Stimulated activated CD4-positive, alpha-beta T cell treated with anti-CD3 and anti-CD28 coated beads, Interleukin-12 subunit alpha, Interleukin-12 subunit beta, amount 100 ng/mL, for 4 hours (primary cell): ENCODE measurements at regions not wholly inside any gene's neighbourhood (a gene's known extent, or its start where the extent isn't known, plus 50 kb on each side); places are given as distances from the start of the nearest gene placed in this dataset.
"Not testable (repeated sequence)": the region's sequence is repeated elsewhere in the genome, so short reads cannot be mapped to it uniquely, and the experiment has no call there.

Experiments used
- DNase-seq: peaks from one replicate; pipeline ENCODE4 v3.0.0-alpha.2; 2020

DNA sequence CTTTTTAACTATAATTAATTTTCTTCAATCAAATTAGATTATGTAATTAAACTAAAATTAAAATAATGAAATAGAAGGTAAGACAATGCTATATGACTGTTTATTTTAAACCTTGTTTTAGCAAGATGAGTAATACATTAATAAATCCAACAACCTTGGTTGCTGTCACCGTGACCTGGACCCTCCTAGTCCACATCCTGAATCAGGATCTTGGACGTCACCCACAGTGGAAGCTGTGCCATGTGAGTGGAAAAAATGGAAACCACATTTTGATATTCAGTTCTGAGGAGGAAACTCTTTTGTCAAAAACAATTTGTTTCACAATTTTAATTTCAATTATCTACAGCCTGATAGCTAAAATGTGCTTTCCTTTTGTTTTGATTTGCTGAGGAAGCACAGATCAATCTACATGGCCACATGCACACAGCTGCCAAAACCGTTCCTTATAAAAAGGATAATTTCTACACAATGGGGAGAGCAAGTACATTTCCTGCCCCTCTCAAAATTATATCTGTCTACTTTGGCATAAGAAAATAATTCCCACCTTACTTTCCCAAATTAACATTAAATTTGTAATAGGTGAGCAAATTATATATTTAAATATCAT is 255.5 kb downstream of the RASSF9 start:
- DNase-seq, result no peak

DNA sequence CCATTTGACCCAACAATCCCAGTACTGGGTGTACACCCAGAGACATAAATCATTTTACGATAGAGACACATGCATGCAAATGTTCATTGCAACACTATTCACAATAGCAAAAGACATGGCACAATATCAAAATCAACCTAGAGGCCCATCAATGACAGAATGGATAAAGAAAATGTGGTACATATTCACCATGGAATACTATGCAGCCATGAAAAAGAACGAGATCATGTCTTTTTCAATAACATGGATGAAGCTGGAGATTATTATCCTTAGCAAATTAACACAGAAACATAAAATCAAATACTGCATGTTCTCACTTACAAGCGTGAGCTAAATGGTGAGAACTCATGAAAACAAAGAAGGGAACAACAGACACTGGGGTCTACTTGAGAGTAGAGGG is 249.1 kb downstream of the RASSF9 start:
- DNase-seq, result no peak

DNA sequence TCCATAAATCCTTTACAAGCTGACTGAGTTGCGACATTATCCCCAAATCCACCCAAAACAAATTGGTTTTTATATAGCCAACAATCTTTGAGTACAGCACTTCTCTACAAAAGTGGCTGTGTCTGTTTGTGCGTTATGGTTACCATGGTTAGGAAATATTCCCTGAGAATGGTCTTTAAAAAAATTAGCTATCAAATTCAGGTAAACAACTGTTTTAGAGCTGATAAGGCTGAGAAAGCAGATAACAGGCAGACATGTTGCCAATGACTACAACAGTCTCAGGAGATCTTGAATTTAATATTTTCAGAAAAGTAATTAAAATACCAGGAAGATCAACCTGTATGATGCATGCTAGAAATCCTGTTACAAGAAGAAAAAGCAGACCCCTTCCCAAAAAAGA is 248.0 kb downstream of the RASSF9 start:
- no peak for DNase-seq

DNA sequence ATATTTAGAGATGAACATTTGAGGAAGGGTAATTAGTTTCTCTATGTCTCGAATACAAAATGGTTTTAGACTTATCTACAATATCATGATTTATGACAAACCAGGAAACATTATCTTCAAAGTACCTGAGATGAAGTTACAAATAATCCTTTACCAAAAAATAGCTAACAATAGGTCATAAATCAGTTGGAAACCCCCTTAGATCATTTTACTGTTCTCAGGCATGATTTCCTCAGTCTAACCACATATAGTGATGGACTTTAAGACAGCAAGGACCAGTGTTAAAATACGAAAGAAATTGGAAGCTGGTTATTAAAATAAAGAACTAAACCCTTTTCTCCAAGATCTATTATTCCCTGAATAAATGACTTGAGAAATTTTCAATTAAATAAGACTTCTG is 235.4 kb downstream of the RASSF9 start:
- no peak for DNase-seq

DNA sequence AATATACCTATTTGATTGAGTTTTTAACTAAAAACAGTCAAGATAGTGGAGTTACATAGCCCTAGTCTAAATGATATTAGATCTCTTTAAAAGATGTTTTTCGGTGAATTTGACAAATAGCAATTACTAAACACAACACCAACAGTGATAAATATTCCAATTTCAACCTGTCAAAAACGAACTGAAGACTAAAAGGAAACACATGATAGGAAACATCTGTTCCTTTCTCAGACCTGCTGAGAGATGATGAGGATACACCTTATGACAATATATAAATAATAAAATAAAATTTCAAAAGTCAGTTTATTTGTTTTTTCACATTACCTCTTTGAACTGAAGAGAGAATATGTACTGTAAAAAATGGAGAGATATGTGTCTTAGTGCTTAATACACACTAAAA is 232.7 kb downstream of the RASSF9 start:
- DNase-seq, result no peak

DNA sequence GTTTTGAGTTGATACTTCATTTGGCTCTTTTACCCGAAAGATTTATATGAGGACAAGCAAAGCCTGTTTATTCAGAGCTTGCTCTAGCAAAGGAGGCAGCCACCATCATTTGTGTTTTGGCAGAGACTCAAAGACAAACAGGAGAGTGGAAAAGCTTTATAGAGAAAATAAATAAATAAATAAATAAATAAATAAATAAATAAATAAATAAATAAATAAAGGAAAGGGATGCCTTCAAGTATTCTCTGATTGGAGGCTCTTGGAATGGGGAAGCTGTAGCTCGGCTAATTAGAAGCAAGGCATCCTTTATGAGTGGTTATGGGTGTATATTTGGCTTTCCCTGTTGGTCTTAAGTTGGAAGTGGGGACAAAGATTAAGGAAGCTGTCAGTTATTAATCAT is 229.8 kb downstream of the RASSF9 start:
- no peak for DNase-seq

DNA sequence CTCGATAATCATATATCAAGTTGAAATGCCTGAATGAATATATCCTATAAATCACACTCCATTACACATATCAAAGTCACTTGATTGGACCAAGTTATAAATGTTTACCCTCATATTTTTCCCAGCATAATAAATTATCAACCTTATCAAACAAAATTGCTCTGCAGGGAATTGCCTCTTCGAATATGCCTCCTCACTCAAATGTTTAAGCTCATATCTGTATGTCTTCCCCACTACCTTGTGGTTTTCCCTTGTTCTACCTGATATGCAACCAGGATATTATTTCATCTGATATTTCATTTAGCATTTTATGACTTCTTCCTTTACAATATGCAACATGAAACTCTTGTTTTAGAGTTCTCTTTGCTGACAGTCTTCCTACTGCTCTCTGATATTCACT is 226.4 kb downstream of the RASSF9 start:
- no peak for DNase-seq

DNA sequence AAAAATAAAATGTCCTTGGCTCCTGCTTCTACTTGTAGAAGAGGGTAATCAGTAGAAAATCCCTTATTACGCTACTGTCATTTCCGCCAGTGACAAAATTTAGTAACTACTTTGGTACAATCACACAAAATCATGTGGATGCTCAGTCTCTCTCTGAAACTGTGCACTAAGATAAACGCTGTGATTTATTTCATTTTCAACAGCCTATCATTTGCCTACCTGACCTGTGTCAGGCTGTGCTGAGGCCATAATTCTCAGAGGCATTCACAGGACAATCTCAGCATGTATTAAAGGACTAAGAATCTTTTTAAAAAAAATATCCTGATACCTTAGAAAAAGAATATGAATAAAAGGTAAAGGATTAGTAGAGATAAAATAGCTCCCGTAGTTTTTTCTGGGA is 226.0 kb downstream of the RASSF9 start:
- no peak for DNase-seq

DNA sequence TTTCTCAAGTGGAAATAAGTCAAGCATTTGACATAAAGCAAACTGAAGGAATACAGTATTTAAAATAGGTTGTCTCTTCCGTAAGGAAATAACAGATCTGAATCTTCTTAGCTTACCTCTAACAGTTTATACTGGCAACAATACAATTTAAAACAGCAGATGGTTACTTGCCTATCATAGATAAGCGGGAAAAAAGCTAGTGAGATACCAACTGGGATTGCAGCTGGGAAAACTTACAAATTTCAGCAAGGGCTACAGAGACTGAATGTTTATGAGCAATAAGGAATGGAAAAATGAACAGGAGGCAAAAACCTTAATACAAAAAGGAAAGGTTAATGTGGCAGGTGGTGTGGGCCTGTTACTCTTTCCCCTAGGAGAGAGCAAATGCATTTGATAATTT is 220.0 kb downstream of the RASSF9 start:
- DNase-seq, result no peak

DNA sequence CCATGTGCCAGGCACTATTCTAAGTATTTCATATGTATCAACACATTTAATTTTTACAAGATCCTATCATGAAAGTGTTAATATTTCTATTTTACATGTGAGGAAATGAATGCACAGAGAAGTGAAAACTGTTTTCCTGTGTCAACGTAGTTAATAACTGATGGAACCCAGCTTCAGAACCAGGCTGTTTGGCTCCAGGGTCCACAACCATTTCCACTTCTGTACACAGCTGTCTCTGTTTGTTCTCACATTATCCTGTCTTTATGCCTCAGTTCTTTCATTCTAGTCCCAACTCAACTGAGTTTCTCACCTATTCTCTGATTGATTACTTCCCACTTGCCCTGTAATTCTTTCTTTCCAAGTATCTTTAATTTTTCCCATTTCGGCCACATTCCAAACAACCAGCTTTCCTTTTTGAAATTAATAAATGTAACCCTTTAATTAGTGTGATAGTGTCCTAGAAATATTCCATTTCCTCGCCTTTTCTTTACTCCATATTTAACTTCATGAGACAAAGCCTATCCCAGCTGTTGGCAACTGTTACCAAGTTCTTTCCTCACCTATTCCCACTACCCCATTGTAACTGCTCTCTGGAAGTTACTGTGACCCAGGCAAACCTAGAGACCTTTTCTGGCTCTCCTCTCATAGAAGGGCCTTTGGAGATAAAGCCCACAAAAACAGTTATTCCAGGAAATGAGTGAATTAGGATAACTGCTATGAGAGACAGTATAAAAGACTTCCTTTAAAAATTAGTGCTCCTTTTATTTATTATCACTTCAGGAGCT is 218.7 kb downstream of the RASSF9 start:
- no peak for DNase-seq

DNA sequence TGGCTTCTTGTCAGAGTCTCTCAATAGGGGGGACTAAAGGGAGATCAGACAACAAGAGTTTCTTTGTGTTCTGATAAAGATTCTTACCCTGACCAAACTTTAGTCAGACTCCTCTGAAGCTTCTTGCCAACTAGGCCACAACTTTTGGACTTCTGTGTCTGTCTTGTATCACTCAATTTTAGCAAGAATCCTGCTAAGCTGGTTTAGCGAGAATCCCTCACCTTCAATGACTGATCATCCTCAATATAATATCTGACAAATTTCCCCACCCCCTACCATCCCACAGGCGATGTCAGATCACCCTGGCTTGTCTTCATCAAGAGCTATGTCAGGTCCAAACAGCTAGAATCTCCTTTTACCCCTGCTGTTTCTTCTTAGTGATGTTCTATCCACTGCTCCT is 215.2 kb downstream of the RASSF9 start:
- DNase-seq, result no peak

DNA sequence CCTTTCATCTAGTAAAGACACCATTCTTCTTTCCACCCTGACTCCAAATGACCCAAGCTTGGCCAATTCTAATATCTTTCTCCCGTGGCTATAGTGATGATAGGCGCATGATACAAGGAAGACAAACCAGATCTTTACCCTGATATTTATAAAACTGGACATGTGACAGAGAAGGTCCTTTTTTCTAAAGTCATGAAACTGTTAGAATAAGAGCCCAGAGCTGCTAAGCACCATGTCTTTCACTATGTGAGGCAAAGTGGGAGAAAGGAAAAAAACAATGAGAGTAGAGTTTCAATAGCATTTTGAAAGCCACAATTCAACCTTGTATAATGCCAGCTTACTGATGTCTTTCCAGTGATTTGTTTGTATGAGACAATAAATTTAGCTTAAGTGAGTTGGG is 212.4 kb downstream of the RASSF9 start:
- no peak for DNase-seq

DNA sequence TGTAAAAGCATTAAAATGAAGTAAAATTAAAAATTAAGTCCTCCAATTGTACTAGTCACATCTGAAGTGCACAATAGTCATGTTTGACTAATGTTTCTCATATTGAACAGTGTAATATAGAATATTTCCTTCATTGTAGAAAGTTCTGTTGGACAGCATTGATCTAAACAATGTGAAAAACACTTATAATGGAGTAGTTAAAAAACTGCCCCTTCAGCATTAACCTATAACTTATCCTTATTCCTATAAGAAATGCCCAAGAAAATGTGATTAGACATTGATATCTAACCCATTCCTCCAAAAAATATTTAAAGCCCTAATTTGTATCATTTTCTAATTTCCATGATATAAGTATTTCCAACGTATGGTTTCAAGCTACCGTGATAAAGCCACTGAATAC is 210.7 kb downstream of the RASSF9 start:
- DNase-seq, result no peak

DNA sequence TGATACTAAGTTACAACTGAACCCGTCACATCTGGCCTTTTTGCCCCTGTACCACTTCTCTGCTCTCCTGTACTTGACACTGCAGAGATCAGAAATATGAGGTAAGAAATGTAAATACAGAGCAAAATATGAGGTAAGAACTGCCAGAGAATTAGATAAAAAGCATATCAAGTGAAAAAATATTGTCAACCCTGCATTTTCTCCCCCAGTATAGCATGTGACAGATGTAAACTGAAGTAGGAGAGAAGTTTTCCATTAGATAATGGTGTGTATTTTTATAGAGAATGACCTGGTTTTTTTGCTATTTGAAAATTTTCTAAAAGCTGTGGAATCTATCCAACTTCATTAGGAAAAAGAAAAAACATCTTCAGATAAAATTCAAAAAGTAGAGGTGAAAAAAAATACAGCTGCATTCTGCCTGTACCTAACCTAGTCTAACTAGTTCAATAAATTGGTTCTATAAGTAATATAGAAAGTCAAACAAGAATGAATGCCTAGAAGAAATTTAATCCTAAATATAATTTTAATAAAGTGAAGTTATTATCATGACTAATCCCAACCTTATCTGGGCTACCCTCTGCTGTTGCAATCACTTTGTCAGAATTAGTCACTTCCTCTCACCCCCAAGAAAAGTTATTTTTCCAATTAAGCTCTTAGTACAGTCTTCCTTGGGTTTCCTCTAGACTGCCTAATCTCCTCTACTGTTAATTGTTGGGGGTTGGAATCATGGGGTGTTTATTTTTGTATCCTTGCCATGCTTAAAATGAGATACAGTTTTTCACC is 210.0 kb downstream of the RASSF9 start:
- DNase-seq, result no peak

DNA sequence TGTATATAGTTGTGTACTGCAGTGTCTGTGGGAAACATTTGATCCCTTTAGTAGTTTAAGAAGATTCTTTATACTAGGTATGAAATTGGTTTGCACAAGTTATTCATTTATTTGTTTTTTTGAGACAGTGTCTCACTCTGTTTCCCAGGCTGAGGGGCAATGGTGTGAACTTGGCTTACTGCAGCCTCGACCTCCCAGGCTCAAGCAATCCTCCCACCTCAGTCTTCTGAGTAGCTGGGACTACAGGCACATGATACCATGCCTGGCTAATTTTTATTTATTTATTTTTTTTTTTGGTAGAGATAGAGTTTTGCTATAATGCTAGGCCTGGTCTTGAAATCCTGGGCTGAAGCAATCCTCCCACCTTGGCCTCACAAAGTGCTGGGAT is 209.4 kb downstream of the RASSF9 start:
- DNase-seq, result no peak

DNA sequence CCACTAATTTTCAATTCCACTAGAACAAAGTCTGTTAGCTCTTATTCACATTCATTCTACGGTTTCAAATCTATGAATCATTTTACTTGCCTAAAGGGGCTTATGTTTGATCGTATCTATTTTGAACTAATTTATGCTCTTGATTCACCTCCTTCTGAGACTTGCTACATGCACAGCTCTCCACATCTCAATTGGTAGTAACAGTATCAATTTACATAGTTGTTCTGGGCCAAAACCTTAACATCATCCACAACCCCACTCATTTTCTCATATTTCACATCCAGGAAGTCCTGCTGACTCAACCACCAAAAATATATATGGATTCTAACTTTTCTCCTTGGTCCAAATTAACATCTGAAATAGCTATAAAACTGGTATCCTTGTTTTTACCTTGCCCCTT is 208.6 kb downstream of the RASSF9 start:
- DNase-seq, result no peak

DNA sequence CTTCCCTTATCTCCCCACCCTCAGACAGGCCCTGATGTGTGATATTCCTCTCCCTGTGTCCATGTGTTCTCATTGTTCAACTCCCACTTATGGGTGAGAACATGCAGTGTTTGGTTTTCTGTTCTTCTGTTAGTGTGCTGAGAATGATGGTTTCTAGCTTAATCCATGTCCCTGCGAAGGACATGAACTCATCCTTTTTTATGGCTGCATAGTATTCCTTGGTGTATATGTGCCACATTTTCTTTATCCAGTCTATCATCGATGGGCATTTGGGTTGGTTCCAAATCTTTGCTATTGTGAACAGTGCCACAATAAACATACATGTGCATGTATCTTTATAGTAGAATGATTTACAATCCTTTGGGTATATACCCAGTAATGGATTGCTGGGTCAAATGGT is 207.6 kb downstream of the RASSF9 start:
- DNase-seq, result not testable (repeated sequence)

DNA sequence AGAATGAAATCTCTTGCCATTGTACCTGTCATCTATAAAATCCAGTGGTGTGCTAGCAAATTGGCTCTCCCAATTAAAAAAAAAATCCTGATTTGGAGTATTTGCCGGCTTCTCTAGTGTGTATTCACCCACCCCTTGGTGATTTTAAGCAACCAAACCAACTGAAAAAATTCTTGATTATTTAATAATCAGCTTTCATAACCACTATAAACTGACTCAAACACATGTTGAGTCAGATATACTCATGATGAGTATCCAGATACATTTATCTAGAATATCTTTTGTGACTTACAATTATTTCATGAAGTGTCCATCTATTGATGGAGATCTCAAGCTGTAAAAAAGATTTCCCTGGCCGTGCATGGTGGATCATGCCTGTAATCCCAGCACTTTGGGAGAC is 205.4 kb downstream of the RASSF9 start:
- no peak for DNase-seq

DNA sequence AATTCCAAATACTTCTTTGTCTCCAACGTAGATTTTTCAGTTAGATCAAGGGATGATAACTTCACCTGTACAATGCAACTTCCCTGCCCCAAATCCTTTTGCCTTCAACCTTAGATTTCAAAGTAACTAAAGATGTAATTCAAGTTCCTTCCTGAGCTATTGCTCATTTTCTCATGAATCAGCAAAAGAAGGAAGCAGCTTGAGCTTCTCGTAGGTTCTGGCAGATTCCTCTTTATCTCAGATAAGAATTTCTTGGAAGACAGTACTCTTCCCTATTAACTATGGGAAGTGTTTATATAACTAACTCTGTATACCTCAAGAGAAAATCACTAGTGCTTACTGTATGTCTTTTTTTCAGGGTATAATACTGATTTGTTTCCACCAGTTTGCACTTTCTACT is 203.8 kb downstream of the RASSF9 start:
- no peak for DNase-seq

DNA sequence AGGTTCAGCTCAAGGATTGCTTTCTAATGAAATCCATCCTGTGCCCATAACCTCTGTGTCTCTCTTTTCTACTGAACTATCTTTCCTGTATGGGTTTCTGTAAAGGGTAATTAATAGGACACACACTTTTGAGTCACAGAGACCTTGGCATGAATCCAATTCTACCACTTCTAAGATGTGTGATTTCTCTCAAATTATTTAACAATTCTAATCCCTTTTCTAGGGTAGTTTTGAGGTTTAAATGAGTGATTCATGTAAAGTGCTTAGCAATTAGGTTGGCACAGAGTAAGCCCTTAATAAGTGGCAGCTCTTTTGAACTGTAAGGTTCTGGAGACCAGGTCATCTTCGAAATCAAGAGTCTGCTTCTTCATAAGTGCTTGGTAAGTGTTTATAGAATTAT is 202.7 kb downstream of the RASSF9 start:
- no peak for DNase-seq

DNA sequence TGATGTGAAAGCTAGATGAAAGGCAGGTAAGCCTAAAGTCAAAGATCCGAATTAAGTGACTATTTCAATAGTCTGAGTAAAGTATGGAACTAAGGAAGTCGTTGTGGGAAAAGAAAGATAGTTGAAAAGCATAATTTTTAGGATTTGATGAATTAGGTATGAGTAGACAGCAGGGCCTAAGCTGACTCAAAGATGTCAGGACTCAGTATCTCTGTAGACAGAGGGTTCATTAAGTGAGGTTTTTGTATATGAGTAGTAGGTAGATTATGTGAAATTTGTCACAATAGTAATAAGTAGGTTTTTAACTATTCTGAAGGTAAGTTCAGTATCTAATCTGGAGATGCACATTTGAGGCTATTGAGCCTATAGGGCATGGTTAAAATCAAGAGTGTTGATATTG is 196.4 kb downstream of the RASSF9 start:
- no peak for DNase-seq

DNA sequence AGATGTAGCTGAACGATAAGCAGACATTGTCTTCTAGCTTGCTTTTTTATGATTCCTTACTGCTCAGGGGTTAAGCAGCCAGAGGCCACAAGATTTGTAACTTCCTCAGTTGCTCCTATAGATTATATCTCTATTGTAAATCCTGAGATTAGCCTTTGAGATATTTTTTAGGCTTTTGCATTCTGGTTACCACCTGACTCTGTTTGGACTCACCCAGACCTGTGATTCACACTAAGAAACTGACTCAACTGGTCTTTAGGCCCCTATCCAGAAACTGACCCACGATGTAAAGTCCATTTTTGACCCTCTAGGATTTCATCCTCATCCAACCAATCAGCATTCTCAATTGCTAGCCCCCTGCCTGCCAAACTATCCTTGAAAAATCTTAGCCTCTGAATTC is 194.4 kb downstream of the RASSF9 start:
- no peak for DNase-seq

DNA sequence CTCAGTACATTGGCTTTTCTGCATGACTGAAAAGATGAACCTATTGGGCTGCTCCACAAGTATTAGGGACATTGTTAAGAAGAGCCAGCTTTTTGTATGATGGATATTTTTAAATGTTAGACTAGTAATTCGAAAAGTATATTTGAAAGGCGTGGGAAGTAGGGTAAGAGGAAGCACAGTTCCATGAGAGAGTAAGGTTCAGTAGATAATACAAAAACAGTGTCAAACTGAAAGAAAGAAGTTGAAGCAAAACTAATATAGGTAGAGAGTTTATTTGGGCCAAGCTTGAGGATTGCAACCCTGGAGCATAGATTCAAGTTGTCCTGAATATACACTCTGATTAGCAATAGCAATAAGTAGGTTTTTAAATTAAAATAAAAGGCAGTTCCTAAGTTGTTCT is 193.9 kb downstream of the RASSF9 start:
- DNase-seq, result no peak

DNA sequence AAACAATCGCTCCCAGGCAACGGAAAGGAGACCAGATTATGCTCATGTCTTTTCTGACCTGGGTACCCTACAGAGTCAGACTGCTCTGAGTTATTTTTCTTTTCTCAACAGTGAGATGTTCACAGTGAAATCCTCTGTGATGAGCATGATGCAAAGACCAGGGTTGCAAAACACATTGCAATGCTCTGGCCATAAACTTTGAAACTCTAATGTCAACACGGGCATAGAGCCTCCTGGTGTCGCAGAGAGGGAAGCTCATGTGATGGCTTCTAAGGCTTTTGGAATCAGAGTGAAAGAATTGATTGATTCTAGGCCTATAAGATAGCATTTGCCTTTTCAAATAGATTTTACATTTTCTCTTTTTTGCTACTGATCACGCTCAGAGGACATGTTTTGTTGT is 193.4 kb downstream of the RASSF9 start:
- no peak for DNase-seq
